ENCODE measurements at regions not wholly inside any gene's neighbourhood (a gene's known extent, or its start where the extent isn't known, plus 50 kb on each side); places are given as distances from the start of the nearest gene placed in this dataset.

- no peak for TF ChIP-seq POLR2A (IDR thresholded peaks at IDR 0.05)
- TF ChIP-seq POLR2AphosphoS5 (IDR thresholded peaks at IDR 0.05) = no peak
Measured at GRCh38 chr1:4093856-4094565, 193.9 kb upstream of the C1orf174 start.
